Epithelial cell of esophagus (primary cell): ENCODE measurements at regions not wholly inside any gene's neighbourhood (a gene's known extent, or its start where the extent isn't known, plus 50 kb on each side); places are given as distances from the start of the nearest gene placed in this dataset.

Experiments
- DNase-seq: peaks from one replicate; pipeline ENCODE4 v3.0.0; 2010; ENCODE audit warnings: low read depth
- H3K4me3 ChIP-seq: 2 replicates; pipeline ENCODE4 v1.5.1; 2011; ENCODE audit warnings: mild to moderate bottlenecking, low read length, control low read depth
- CTCF ChIP-seq: IDR thresholded peaks from 2 replicates; pipeline ENCODE4 v1.5.1; 2011; ENCODE audit warnings: low read depth, mild to moderate bottlenecking, low read length, control low read depth, inconsistent platforms; ENCODE audit not compliant: insufficient read depth; ENCODE audit errors: missing control alignments

GRCh38 chr13:111658145-111659100 lies 338.0 kb downstream of the TEX29 start:
- H3K4me3 ChIP-seq = no peak overlapping the region
- no peak for DNase-seq
- TF ChIP-seq CTCF = no peak

- no peak for DNase-seq
- no peak for TF ChIP-seq CTCF
- H3K4me3 ChIP-seq = no peak overlapping the region
Measured at GRCh38 chr13:111659219-111659775, 338.9 kb downstream of the TEX29 start.

- no peak overlapping the region for H3K4me3 ChIP-seq
- DNase-seq = no peak
- no peak for TF ChIP-seq CTCF
Measured at GRCh38 chr13:111659842-111660241, 339.4 kb downstream of the TEX29 start.

- H3K4me3 ChIP-seq = no peak overlapping the region
- TF ChIP-seq CTCF = no peak
- no peak for DNase-seq
Measured at GRCh38 chr13:111661052-111661451, 340.6 kb downstream of the TEX29 start.

- no peak overlapping the region for H3K4me3 ChIP-seq
- DNase-seq = no peak
- no peak for TF ChIP-seq CTCF
Measured at GRCh38 chr13:111661776-111662175, 341.3 kb downstream of the TEX29 start.

DNA sequence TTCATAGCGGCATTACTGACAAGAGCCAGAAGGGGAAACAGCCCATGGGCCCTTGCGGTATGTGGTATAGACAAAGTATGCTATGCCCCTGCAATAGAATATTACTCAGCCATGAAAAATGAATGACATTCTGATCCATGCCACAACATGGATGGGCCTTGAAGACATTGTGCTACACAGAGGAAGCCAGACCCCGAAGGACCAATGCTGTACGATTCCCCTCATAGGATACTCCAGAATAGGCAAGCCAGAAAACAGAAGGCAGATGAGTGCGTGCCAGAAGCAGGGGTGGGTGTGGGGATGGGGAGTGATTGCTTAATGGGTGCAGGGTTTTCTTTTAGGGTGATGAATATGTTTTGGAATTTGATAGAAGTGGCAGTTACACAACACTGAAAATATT lies 342.0 kb downstream of the TEX29 start:
- H3K4me3 ChIP-seq = no peak overlapping the region
- TF ChIP-seq CTCF = no peak

DNA sequence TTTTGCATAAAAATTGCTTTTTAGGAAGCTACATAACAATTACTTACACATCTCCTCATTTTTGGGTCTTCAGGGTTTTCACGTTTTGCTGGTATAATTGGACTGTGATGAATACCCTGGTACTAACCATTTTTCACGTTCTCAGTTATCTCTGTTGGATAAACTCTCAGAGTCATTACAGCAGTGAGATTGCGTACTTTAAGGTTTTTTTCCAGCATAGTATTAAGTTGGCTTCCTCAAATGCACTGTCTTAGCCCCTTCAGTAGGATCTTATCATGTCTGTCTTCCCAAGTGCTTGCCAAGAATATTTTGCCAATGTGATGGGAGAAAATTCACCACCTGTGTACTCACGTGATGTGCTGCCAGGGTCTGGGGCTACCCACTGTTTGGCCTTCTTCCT lies 342.5 kb downstream of the TEX29 start:
- no peak for TF ChIP-seq CTCF
- H3K4me3 ChIP-seq = no peak overlapping the region
- DNase-seq = no peak

More for the DNA sequence above, 342.0 kb downstream of the TEX29 start:
- no peak for DNase-seq
